Activated T-cell treated with anti-CD3 and anti-CD28 coated beads for 4 hours (primary cell): ENCODE measurements at regions not wholly inside any gene's neighbourhood (a gene's known extent, or its start where the extent isn't known, plus 50 kb on each side); places are given as distances from the start of the nearest gene placed in this dataset.

Experiments
- DNase-seq: peaks from one replicate; pipeline ENCODE4 v3.0.0-alpha.2; 2020

GRCh38 chr1:38326856-38327255 lies 280.3 kb upstream of the POU3F1 start:
- DNase-seq = no peak

- DNase-seq = no peak
These were observed 279.5 kb upstream of the POU3F1 start for GRCh38 chr1:38326135-38326534.

- DNase-seq = no peak
These were observed 266.2 kb upstream of the POU3F1 start for GRCh38 chr1:38312753-38313152.

- no peak for DNase-seq
These were observed 263.5 kb upstream of the POU3F1 start for GRCh38 chr1:38310079-38310478.

- DNase-seq = no peak
These were observed 262.2 kb upstream of the POU3F1 start for GRCh38 chr1:38308780-38309179.

- DNase-seq = no peak
These were observed 259.1 kb upstream of the POU3F1 start for GRCh38 chr1:38305666-38306065.

GRCh38 chr1:38303843-38304242 lies 257.2 kb upstream of the POU3F1 start:
- DNase-seq = no peak

GRCh38 chr1:38301040-38301439 lies 254.4 kb upstream of the POU3F1 start:
- DNase-seq = no peak

- DNase-seq = no peak
These were observed 254.0 kb upstream of the POU3F1 start for GRCh38 chr1:38300616-38301015.

GRCh38 chr1:38297842-38298241 lies 251.2 kb upstream of the POU3F1 start:
- DNase-seq = no peak

GRCh38 chr1:38297246-38297645 lies 250.7 kb upstream of the POU3F1 start:
- no peak for DNase-seq

- DNase-seq = no peak
These were observed 249.5 kb upstream of the POU3F1 start for GRCh38 chr1:38296047-38296446.

- DNase-seq = no peak
These were observed 247.0 kb upstream of the POU3F1 start for GRCh38 chr1:38293567-38293966.

GRCh38 chr1:38292969-38293368 lies 246.4 kb upstream of the POU3F1 start:
- no peak for DNase-seq

- DNase-seq = no peak
These were observed 245.4 kb upstream of the POU3F1 start for GRCh38 chr1:38291906-38292521.

GRCh38 chr1:38291336-38291735 lies 244.7 kb upstream of the POU3F1 start:
- DNase-seq = no peak

- no peak for DNase-seq
These were observed 242.4 kb upstream of the POU3F1 start for GRCh38 chr1:38289034-38289433.

- DNase-seq = no peak
These were observed 241.0 kb upstream of the POU3F1 start for GRCh38 chr1:38287547-38287946.

- no peak for DNase-seq
These were observed 240.4 kb upstream of the POU3F1 start for GRCh38 chr1:38287036-38287435.

GRCh38 chr1:38285807-38286530 lies 239.4 kb upstream of the POU3F1 start:
- DNase-seq = no peak

GRCh38 chr1:38284953-38285352 lies 238.4 kb upstream of the POU3F1 start:
- no peak for DNase-seq

- no peak for DNase-seq
These were observed 237.3 kb upstream of the POU3F1 start for GRCh38 chr1:38283696-38284470.

- DNase-seq = no peak
These were observed 232.6 kb upstream of the POU3F1 start for GRCh38 chr1:38279148-38279547.

- DNase-seq = no peak
These were observed 231.1 kb upstream of the POU3F1 start for GRCh38 chr1:38277646-38278045.
